WERI-Rb-1 (cell line): ENCODE measurements at regions not wholly inside any gene's neighbourhood (a gene's known extent, or its start where the extent isn't known, plus 50 kb on each side); places are given as distances from the start of the nearest gene placed in this dataset.

ENCODE experiments used
- DNase-seq: peaks from one replicate; pipeline ENCODE4 v3.0.0-alpha.2; 2020
- H3K27ac ChIP-seq: fragments of 250-450 bp; sonication (Bioruptor Pico); 2 replicates; pipeline ENCODE4 v1.5.1; 2020; ENCODE audit warnings: mild to moderate bottlenecking, moderate library complexity
- H3K27me3 ChIP-seq: fragments of 250-450 bp; sonication (Bioruptor Pico); 2 replicates; pipeline ENCODE4 v1.5.1; 2021; ENCODE audit warnings: mild to moderate bottlenecking, low read depth, moderate library complexity; ENCODE audit not compliant: insufficient read depth, severe bottlenecking
- H3K36me3 ChIP-seq: fragments of 250-450 bp; sonication (Bioruptor Pico); 2 replicates; pipeline ENCODE4 v1.5.1; 2020; ENCODE audit warnings: mild to moderate bottlenecking, moderate library complexity
- H3K4me3 ChIP-seq: 2 replicates; pipeline ENCODE4 v1.5.1; 2011; ENCODE audit warnings: low read depth, mild to moderate bottlenecking, control low read depth, low read length
- H3K9me3 ChIP-seq: fragments of 250-450 bp; sonication (Bioruptor Pico); 2 replicates; pipeline ENCODE4 v1.5.1; 2021; ENCODE audit warnings: mild to moderate bottlenecking, moderate library complexity; ENCODE audit not compliant: severe bottlenecking
- CTCF ChIP-seq: IDR thresholded peaks from 2 replicates; pipeline ENCODE4 v1.5.1; 2011; ENCODE audit warnings: low read depth, mild to moderate bottlenecking, control low read depth, inconsistent platforms, low read length

GRCh38 chr1:212529211-212529741 is 79.3 kb upstream of the ATF3 start:
- Histone ChIP-seq H3K9me3 (no peaks in the 10 kb centered on the region), H3K36me3 (no peaks in the 10 kb centered on the region), H3K27ac (no peak overlapping the region), H3K4me3 (peak overlapping the region; percentile 34), H3K27me3 (no peaks in the 10 kb centered on the region)
- no peak for TF ChIP-seq CTCF
- peak; percentile 56 for DNase-seq

- Histone ChIP-seq H3K9me3 (no peaks in the 10 kb centered on the region), H3K27ac (no peak overlapping the region), H3K4me3 (no peak overlapping the region), H3K36me3 (no peaks in the 10 kb centered on the region), H3K27me3 (no peaks in the 10 kb centered on the region)
- no peak for DNase-seq
- no peak for TF ChIP-seq CTCF
These were observed 77.3 kb upstream of the ATF3 start for GRCh38 chr1:212531267-212531666.

GRCh38 chr1:212531796-212532195 is 76.8 kb upstream of the ATF3 start:
- DNase-seq: no peak
- Histone ChIP-seq H3K36me3 (no peaks in the 10 kb centered on the region), H3K27ac (no peak overlapping the region), H3K4me3 (no peak overlapping the region), H3K27me3 (no peaks in the 10 kb centered on the region), H3K9me3 (no peaks in the 10 kb centered on the region)
- no peak for TF ChIP-seq CTCF

GRCh38 chr1:212532469-212533147 is 76.0 kb upstream of the ATF3 start:
- H3K27me3 ChIP-seq: no peaks in the 10 kb centered on the region

GRCh38 chr1:212533148-212533517 is 75.4 kb upstream of the ATF3 start:
- Histone ChIP-seq H3K4me3 (no peak overlapping the region), H3K27me3 (no peaks in the 10 kb centered on the region), H3K27ac (no peak overlapping the region), H3K36me3 (no peaks in the 10 kb centered on the region), H3K9me3 (peaks cover 2% of the 10 kb centered on the region)
- no peak for TF ChIP-seq CTCF
- no peak for DNase-seq

More at GRCh38 chr1:212532469-212533147, 76.0 kb upstream of the ATF3 start:
- Histone ChIP-seq H3K9me3 (no peaks in the 10 kb centered on the region), H3K4me3 (no peak overlapping the region), H3K36me3 (no peaks in the 10 kb centered on the region), H3K27ac (no peak overlapping the region)
- no peak for DNase-seq
- no peak for TF ChIP-seq CTCF

GRCh38 chr1:212536586-212536985 is 72.0 kb upstream of the ATF3 start:
- TF ChIP-seq CTCF: no peak
- Histone ChIP-seq H3K27ac (no peak overlapping the region), H3K9me3 (peaks cover 2% of the 10 kb centered on the region), H3K27me3 (no peaks in the 10 kb centered on the region), H3K36me3 (no peaks in the 10 kb centered on the region), H3K4me3 (no peak overlapping the region)
- DNase-seq: no peak
